ENCODE measurements at regions not wholly inside any gene's neighbourhood (a gene's known extent, or its start where the extent isn't known, plus 50 kb on each side); places are given as distances from the start of the nearest gene placed in this dataset.

DNA sequence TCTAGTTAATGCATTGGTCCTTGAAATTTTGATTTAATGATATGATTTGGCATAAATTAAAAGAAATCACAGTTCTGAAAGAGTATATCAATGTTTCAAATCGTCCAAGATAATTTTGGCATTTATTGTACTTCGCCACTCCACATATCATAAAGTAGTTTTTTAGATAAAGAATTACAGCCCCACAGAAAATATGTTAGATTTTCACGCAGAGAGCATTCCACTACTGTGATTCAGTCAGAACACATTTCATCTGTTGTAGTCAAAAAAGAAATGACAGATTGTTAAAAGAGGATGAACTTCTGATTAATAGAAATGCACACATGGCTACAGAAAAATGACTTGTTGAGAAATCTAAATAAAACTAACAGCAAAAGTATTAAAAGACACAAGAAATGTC is 1063.5 kb upstream of the LRRN3 start:
- Mint-ChIP-seq H3K9me3 (no peaks in the 10 kb centered on the region), H3K4me3 (no peak overlapping the region), H3K4me1 (no peaks in the 10 kb centered on the region), H3K36me3 (ENCODE audit: low read depth) (no peaks in the 10 kb centered on the region), H3K27ac (ENCODE audit: unreplicated experiment) (no peak overlapping the region), H3K27me3 (ENCODE audit: low read depth) (no peaks in the 10 kb centered on the region)
- TF ChIP-seq, protein P1, sequence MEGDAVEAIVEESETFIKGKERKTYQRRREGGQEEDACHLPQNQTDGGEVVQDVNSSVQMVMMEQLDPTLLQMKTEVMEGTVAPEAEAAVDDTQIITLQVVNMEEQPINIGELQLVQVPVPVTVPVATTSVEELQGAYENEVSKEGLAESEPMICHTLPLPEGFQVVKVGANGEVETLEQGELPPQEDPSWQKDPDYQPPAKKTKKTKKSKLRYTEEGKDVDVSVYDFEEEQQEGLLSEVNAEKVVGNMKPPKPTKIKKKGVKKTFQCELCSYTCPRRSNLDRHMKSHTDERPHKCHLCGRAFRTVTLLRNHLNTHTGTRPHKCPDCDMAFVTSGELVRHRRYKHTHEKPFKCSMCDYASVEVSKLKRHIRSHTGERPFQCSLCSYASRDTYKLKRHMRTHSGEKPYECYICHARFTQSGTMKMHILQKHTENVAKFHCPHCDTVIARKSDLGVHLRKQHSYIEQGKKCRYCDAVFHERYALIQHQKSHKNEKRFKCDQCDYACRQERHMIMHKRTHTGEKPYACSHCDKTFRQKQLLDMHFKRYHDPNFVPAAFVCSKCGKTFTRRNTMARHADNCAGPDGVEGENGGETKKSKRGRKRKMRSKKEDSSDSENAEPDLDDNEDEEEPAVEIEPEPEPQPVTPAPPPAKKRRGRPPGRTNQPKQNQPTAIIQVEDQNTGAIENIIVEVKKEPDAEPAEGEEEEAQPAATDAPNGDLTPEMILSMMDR (conservative IDR thresholded peaks at IDR 0.05) = no peak
- DNase-seq (ENCODE audit: low read depth, low spot score) = no peak

DNA sequence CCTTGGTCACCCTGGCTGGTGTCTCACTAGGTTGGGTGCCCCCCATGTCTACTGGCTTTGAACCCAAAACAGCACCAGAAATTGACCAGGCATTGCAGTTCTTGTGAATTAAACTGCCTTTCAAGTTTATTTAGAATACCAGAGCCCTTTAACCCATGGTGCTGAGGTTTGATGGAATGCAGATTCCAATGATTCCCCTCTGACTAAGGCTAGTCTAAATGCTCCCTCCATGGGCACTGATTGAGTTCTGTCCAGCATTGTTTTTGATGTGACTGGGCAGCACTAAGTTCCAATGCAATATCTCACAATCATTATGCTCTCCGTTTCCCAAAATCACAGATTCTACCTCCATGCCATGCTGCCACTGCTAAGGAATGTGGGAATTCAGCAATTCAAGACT is 1047.4 kb upstream of the LRRN3 start:
- Mint-ChIP-seq H3K36me3 (ENCODE audit: low read depth) (no peaks in the 10 kb centered on the region), H3K4me1 (no peaks in the 10 kb centered on the region), H3K4me3 (no peak overlapping the region), H3K9me3 (peaks cover 3% of the 10 kb centered on the region), H3K27me3 (ENCODE audit: low read depth) (no peaks in the 10 kb centered on the region), H3K27ac (ENCODE audit: unreplicated experiment) (no peak overlapping the region)
- no peak for DNase-seq (ENCODE audit: low read depth, low spot score)
- TF ChIP-seq, protein P1 (conservative IDR thresholded peaks at IDR 0.05) = no peak

- H3K4me3 Mint-ChIP-seq = no peak overlapping the region
- H3K4me1 Mint-ChIP-seq = no peaks in the 10 kb centered on the region
- TF ChIP-seq, protein P1 (conservative IDR thresholded peaks at IDR 0.05) = no peak
- peaks cover 5% of the 10 kb centered on the region for H3K9me3 Mint-ChIP-seq
- no peak for DNase-seq (ENCODE audit: low read depth, low spot score)
- no peak overlapping the region for H3K27ac Mint-ChIP-seq (ENCODE audit: unreplicated experiment)
- no peaks in the 10 kb centered on the region for H3K27me3 Mint-ChIP-seq (ENCODE audit: low read depth)
- H3K36me3 Mint-ChIP-seq (ENCODE audit: low read depth) = no peaks in the 10 kb centered on the region
Observed at GRCh38 chr7:110050785-110051184, 1040.1 kb upstream of the LRRN3 start.

DNA sequence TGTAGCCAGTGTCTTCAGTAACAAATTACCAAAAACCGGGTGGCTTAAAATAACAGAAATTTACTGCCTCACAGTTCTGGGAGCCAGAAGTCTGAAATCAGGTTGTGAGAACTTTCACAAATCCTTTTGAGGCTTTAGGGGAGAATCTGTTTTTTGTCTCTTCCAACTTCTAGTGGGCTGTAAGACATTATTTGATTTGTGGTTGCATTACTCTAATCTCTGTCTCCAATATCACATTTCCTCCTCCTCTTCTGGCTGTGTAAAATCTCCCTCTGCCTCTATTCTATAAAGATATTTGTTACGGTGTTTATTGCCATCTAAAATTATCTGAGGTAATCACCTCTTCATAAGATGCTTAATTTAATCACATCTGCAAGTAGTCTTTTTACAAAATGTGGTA is 1039.6 kb upstream of the LRRN3 start:
- no peak overlapping the region for H3K4me3 Mint-ChIP-seq
- TF ChIP-seq, protein P1 (conservative IDR thresholded peaks at IDR 0.05) = no peak
- no peaks in the 10 kb centered on the region for H3K4me1 Mint-ChIP-seq
- DNase-seq (ENCODE audit: low read depth, low spot score) = no peak
- no peaks in the 10 kb centered on the region for H3K36me3 Mint-ChIP-seq (ENCODE audit: low read depth)
- H3K27ac Mint-ChIP-seq (ENCODE audit: unreplicated experiment) = no peak overlapping the region
- no peaks in the 10 kb centered on the region for H3K27me3 Mint-ChIP-seq (ENCODE audit: low read depth)
- peaks cover 5% of the 10 kb centered on the region for H3K9me3 Mint-ChIP-seq

GRCh38 chr7:110056331-110056730 is 1034.6 kb upstream of the LRRN3 start:
- Mint-ChIP-seq H3K4me3 (no peak overlapping the region), H3K27me3 (ENCODE audit: low read depth) (no peaks in the 10 kb centered on the region), H3K36me3 (ENCODE audit: low read depth) (no peaks in the 10 kb centered on the region), H3K9me3 (no peaks in the 10 kb centered on the region), H3K27ac (ENCODE audit: unreplicated experiment) (no peak overlapping the region), H3K4me1 (no peaks in the 10 kb centered on the region)
- TF ChIP-seq, protein P1 (conservative IDR thresholded peaks at IDR 0.05) = no peak
- DNase-seq (ENCODE audit: low read depth, low spot score) = no peak

- no peaks in the 10 kb centered on the region for H3K9me3 Mint-ChIP-seq
- TF ChIP-seq, protein P1 (conservative IDR thresholded peaks at IDR 0.05) = no peak
- H3K36me3 Mint-ChIP-seq (ENCODE audit: low read depth) = no peaks in the 10 kb centered on the region
- H3K27me3 Mint-ChIP-seq (ENCODE audit: low read depth) = no peaks in the 10 kb centered on the region
- no peaks in the 10 kb centered on the region for H3K4me1 Mint-ChIP-seq
- DNase-seq (ENCODE audit: low read depth, low spot score) = no peak
- no peak overlapping the region for H3K4me3 Mint-ChIP-seq
- H3K27ac Mint-ChIP-seq (ENCODE audit: unreplicated experiment) = no peak overlapping the region
Observed at GRCh38 chr7:110058401-110058800, 1032.5 kb upstream of the LRRN3 start.

Measured in neural crest cell (in vitro differentiated cells).